Astrocyte (in vitro differentiated cells and primary cell): ENCODE measurements at regions not wholly inside any gene's neighbourhood (a gene's known extent, or its start where the extent isn't known, plus 50 kb on each side); places are given as distances from the start of the nearest gene placed in this dataset.

ENCODE experiments used
- DNase-seq: peaks from one replicate; pipeline ENCODE4 v3.0.0-alpha.2; 2010; ENCODE audit warnings: low read depth
- FAIRE-seq: peaks from 2 replicates; lab custom pipeline; 2011; peaks lifted over from hg19 to GRCh38; lab: Jason Lieb, UNC
- H2AFZ ChIP-seq: 2 replicates; pipeline ENCODE4 v1.6.0; 2012; ENCODE audit warnings: low read depth, low read length, inconsistent platforms
- H3K27ac ChIP-seq: 2 replicates; pipeline ENCODE4 v1.5.1; 2011; ENCODE audit warnings: low read depth, low read length, inconsistent platforms
- H3K27me3 ChIP-seq: 2 replicates; pipeline ENCODE4 v1.6.0; 2011; ENCODE audit warnings: low read length, inconsistent platforms; ENCODE audit not compliant: insufficient read depth
- H3K36me3 ChIP-seq: 2 replicates; pipeline ENCODE4 v1.5.1; 2011; ENCODE audit warnings: low read length, inconsistent platforms; ENCODE audit not compliant: insufficient read depth
- H3K4me1 ChIP-seq: 2 replicates; pipeline ENCODE4 v1.5.1; 2011; ENCODE audit warnings: low read length, inconsistent platforms; ENCODE audit not compliant: insufficient read depth
- H3K4me2 ChIP-seq: 2 replicates; pipeline ENCODE4 v1.6.0; 2012; ENCODE audit warnings: low read length, inconsistent platforms
- H3K4me3 ChIP-seq: 2 replicates; pipeline ENCODE4 v1.5.1; 2011; ENCODE audit warnings: low read depth, mild to moderate bottlenecking, low read length, inconsistent platforms; ENCODE audit not compliant: insufficient read depth
- H3K79me2 ChIP-seq: 2 replicates; pipeline ENCODE4 v1.6.0; 2012; ENCODE audit warnings: mild to moderate bottlenecking, low read length, inconsistent platforms; ENCODE audit not compliant: insufficient read depth
- H3K9ac ChIP-seq: 2 replicates; pipeline ENCODE4 v1.6.0; 2012; ENCODE audit warnings: mild to moderate bottlenecking, low read length, inconsistent platforms
- H3K9me3 ChIP-seq: 2 replicates; pipeline ENCODE4 v1.5.1; 2012; ENCODE audit warnings: low read depth, mild to moderate bottlenecking, low read length, inconsistent platforms; ENCODE audit not compliant: insufficient read depth
- H4K20me1 ChIP-seq: 2 replicates; pipeline ENCODE4 v1.6.0; 2012; ENCODE audit warnings: low read length, inconsistent platforms; ENCODE audit not compliant: insufficient read depth
- H3K27ac Mint-ChIP-seq: one replicate; pipeline ENCODE4 v1.8.0; 2021; ENCODE audit warnings: mild to moderate bottlenecking, mixed read lengths; ENCODE audit not compliant: unreplicated experiment
- H3K27me3 Mint-ChIP-seq: one replicate; pipeline ENCODE4 v1.8.0; 2021; ENCODE audit warnings: low read depth, mixed read lengths; ENCODE audit not compliant: unreplicated experiment
- H3K36me3 Mint-ChIP-seq: one replicate; pipeline ENCODE4 v1.8.0; 2021; ENCODE audit warnings: low read depth, mixed read lengths; ENCODE audit not compliant: unreplicated experiment
- H3K4me1 Mint-ChIP-seq: one replicate; pipeline ENCODE4 v1.8.0; 2021; ENCODE audit warnings: low read depth, mixed read lengths; ENCODE audit not compliant: unreplicated experiment
- H3K4me3 Mint-ChIP-seq: one replicate; pipeline ENCODE4 v1.8.0; 2021; ENCODE audit warnings: mild to moderate bottlenecking, moderate library complexity, mixed read lengths; ENCODE audit not compliant: unreplicated experiment
- H3K9me3 Mint-ChIP-seq: one replicate; pipeline ENCODE4 v1.8.0; 2021; ENCODE audit warnings: mild to moderate bottlenecking, mixed read lengths; ENCODE audit not compliant: unreplicated experiment
- CTCF ChIP-seq: IDR thresholded peaks from 2 replicates; pipeline ENCODE4 v1.5.1; 2011; ENCODE audit warnings: low read depth, mild to moderate bottlenecking, inconsistent platforms, low read length, moderate library complexity; ENCODE audit not compliant: insufficient read depth
- EZH2 ChIP-seq: IDR thresholded peaks from 2 replicates; pipeline ENCODE4 v1.6.1; 2012; ENCODE audit warnings: mild to moderate bottlenecking, low read length, inconsistent platforms; ENCODE audit not compliant: insufficient read depth

GRCh38 chr2:58788402-58788801, 547.3 kb upstream of the FANCL start:
- Mint-ChIP-seq H3K4me3 (no peak overlapping the region), H3K36me3 (no peaks in the 10 kb centered on the region), H3K27ac (no peak overlapping the region), H3K9me3 (no peaks in the 10 kb centered on the region), H3K27me3 (no peaks in the 10 kb centered on the region), H3K4me1 (no peaks in the 10 kb centered on the region)
- no peaks in the 10 kb centered on the region for H3K4me1 ChIP-seq
- no peaks in the 10 kb centered on the region for H3K36me3 ChIP-seq
- no peak overlapping the region for H3K27ac ChIP-seq
- TF ChIP-seq EZH2 = no peak
- no peak for TF ChIP-seq CTCF
- DNase-seq (no peak), FAIRE-seq (no peak)
- no peaks in the 10 kb centered on the region for H3K79me2 ChIP-seq
- no peaks in the 10 kb centered on the region for H3K9me3 ChIP-seq
- H3K4me3 ChIP-seq = no peak overlapping the region
- H3K9ac ChIP-seq = no peak overlapping the region
- H3K4me2 ChIP-seq = no peak overlapping the region
- no peaks in the 10 kb centered on the region for H4K20me1 ChIP-seq
- H3K27me3 ChIP-seq = no peaks in the 10 kb centered on the region
- no peak overlapping the region for H2AFZ ChIP-seq

GRCh38 chr2:58770846-58771245, 529.7 kb upstream of the FANCL start:
- no peaks in the 10 kb centered on the region for H3K36me3 Mint-ChIP-seq
- no peak overlapping the region for H3K27ac ChIP-seq
- no peaks in the 10 kb centered on the region for H3K4me1 Mint-ChIP-seq
- H3K9me3 ChIP-seq = no peaks in the 10 kb centered on the region
- no peak overlapping the region for H3K4me2 ChIP-seq
- peaks cover 3% of the 10 kb centered on the region for H3K27me3 ChIP-seq
- H3K36me3 ChIP-seq = no peaks in the 10 kb centered on the region
- no peaks in the 10 kb centered on the region for H3K4me1 ChIP-seq
- no peaks in the 10 kb centered on the region for H3K79me2 ChIP-seq
- no peak for FAIRE-seq
- H4K20me1 ChIP-seq = no peaks in the 10 kb centered on the region
- H3K9me3 Mint-ChIP-seq = no peaks in the 10 kb centered on the region
- H3K9ac ChIP-seq = no peak overlapping the region
- no peak overlapping the region for H3K27ac Mint-ChIP-seq
- H2AFZ ChIP-seq = no peak overlapping the region
- TF ChIP-seq EZH2 (no peak), CTCF (no peak)
- no peak overlapping the region for H3K4me3 Mint-ChIP-seq
- H3K27me3 Mint-ChIP-seq = no peaks in the 10 kb centered on the region
- no peak for DNase-seq
- H3K4me3 ChIP-seq = no peak overlapping the region

GRCh38 chr2:58769864-58770234, 528.7 kb upstream of the FANCL start:
- H3K4me3 ChIP-seq = no peak overlapping the region
- no peaks in the 10 kb centered on the region for H3K4me1 ChIP-seq
- H3K27ac Mint-ChIP-seq = no peak overlapping the region
- H3K9ac ChIP-seq = no peak overlapping the region
- H3K4me1 Mint-ChIP-seq = no peaks in the 10 kb centered on the region
- no peak overlapping the region for H3K27ac ChIP-seq
- no peaks in the 10 kb centered on the region for H3K36me3 ChIP-seq
- no peak for TF ChIP-seq CTCF
- TF ChIP-seq EZH2 = no peak
- H3K79me2 ChIP-seq = no peaks in the 10 kb centered on the region
- no peaks in the 10 kb centered on the region for H3K36me3 Mint-ChIP-seq
- no peak for DNase-seq
- H3K4me2 ChIP-seq = no peak overlapping the region
- no peaks in the 10 kb centered on the region for H3K27me3 Mint-ChIP-seq
- H3K4me3 Mint-ChIP-seq = no peak overlapping the region
- FAIRE-seq = no peak
- no peak overlapping the region for H2AFZ ChIP-seq
- H4K20me1 ChIP-seq = no peaks in the 10 kb centered on the region
- no peaks in the 10 kb centered on the region for H3K9me3 ChIP-seq
- no peaks in the 10 kb centered on the region for H3K9me3 Mint-ChIP-seq
- peaks cover 3% of the 10 kb centered on the region for H3K27me3 ChIP-seq
